OCI-LY3 (cell line): ENCODE measurements at regions not wholly inside any gene's neighbourhood (a gene's known extent, or its start where the extent isn't known, plus 50 kb on each side); places are given as distances from the start of the nearest gene placed in this dataset.

Source experiments
- EZH2phosphoT487 ChIP-seq: fragments of 200-600 bp; shearing (Covaris generic); IDR thresholded peaks from 2 replicates; pipeline ENCODE4 v1.6.1; 2018; ENCODE audit warnings: antibody characterized with exemption, mixed run types, low read depth
- TF ChIP-seq, protein P1 (sequence below): fragments of 200-600, 300-600 bp; sonication (generic); IDR thresholded peaks from 2 replicates; pipeline ENCODE4 v1.5.1; 2014; ENCODE audit warnings: antibody characterized with exemption, low read length, low read depth

DNA sequence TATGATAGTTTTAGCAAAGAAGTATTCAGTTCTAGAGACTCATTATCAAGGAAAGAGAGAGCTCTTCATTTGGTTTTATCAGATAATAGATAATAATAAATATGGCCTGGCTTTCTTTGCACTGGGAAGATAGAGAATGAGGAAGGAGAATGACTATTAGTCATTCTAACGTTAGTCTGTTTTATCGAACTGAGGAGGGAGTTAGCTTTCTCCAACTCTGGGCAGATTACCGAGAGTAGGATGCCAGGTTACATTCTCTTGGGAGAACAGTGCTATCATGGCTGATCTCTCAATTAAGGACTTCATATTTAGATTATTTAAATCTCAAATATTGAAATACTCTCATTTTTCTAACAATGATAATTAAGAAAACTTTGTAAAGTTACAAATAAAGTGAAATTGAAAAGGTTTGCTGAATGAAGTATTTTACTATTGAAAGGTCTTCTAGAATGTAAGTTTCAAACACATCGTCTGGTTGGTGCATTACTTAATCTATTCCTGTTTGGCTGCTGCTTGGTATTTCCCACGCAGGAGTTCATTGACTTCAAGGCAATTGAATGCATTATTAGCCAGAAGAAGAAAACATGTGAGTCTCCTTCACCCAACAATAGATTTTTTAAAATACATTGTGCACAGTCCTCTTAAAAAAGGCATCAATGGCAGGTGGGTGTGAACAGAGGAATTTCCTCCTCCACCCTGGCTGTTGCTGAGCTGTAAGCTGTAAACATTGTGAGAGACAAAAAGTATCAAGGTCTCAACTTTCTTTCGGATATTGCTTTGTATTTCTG lies 140.8 kb downstream of the C9orf152 start:
- TF ChIP-seq, protein P1, sequence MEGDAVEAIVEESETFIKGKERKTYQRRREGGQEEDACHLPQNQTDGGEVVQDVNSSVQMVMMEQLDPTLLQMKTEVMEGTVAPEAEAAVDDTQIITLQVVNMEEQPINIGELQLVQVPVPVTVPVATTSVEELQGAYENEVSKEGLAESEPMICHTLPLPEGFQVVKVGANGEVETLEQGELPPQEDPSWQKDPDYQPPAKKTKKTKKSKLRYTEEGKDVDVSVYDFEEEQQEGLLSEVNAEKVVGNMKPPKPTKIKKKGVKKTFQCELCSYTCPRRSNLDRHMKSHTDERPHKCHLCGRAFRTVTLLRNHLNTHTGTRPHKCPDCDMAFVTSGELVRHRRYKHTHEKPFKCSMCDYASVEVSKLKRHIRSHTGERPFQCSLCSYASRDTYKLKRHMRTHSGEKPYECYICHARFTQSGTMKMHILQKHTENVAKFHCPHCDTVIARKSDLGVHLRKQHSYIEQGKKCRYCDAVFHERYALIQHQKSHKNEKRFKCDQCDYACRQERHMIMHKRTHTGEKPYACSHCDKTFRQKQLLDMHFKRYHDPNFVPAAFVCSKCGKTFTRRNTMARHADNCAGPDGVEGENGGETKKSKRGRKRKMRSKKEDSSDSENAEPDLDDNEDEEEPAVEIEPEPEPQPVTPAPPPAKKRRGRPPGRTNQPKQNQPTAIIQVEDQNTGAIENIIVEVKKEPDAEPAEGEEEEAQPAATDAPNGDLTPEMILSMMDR = no peak
- no peak for TF ChIP-seq EZH2phosphoT487
